OCI-LY7 (cell line): ENCODE measurements at regions not wholly inside any gene's neighbourhood (a gene's known extent, or its start where the extent isn't known, plus 50 kb on each side); places are given as distances from the start of the nearest gene placed in this dataset.

ENCODE experiments used
- BruUV-seq: library from RNA; stranded (reverse); fragments of 400-500 nt; replicated peaks from 2 replicates; lab custom pipeline; 2021; lab: Mats Ljungman, UMichigan
- CTCF ChIA-PET: fragments of 300-600 bp; sonication (Branson Sonifier 250); formaldehyde crosslinking; loops from one replicate; lab custom pipeline; 2022; ENCODE audit warnings: antibody characterized with exemption; ENCODE audit not compliant: unreplicated experiment; lab: Charles Lee
- POLR2A ChIA-PET: fragments of 300-600 bp; sonication (Branson Sonifier 250); formaldehyde crosslinking; loops from one replicate; lab custom pipeline; 2022; ENCODE audit warnings: antibody characterized with exemption; lab: Charles Lee
- DNase-seq: peaks from one replicate; pipeline ENCODE4 v3.0.0-alpha.2; 2015; ENCODE audit warnings: low spot score
- H2AFZ ChIP-seq: fragments of 200-600 bp; sonication (generic), shearing (Covaris generic); 2 replicates; pipeline ENCODE4 v1.6.1; 2014; ENCODE audit warnings: mild to moderate bottlenecking, antibody characterized with exemption, low read length, moderate library complexity
- H3K27ac ChIP-seq: fragments of 200-600 bp; sonication (generic); 2 replicates; pipeline ENCODE4 v1.5.1; 2014; ENCODE audit warnings: mixed run types, low read depth, mild to moderate bottlenecking, moderate library complexity, low read length, inconsistent platforms; ENCODE audit not compliant: poor library complexity, severe bottlenecking
- H3K36me3 ChIP-seq: fragments of 200-600 bp; sonication (generic); 2 replicates; pipeline ENCODE4 v1.6.1; 2014; ENCODE audit warnings: mild to moderate bottlenecking, antibody characterized with exemption, low read length, moderate library complexity, mixed read lengths; ENCODE audit not compliant: insufficient read depth
- H3K4me1 ChIP-seq: fragments of 200-600 bp; sonication (generic); 2 replicates; pipeline ENCODE4 v1.5.1; 2014; ENCODE audit warnings: mild to moderate bottlenecking, low read length; ENCODE audit not compliant: insufficient read depth, poor library complexity, severe bottlenecking
- H3K4me2 ChIP-seq: fragments of 200-600 bp; sonication (generic); 2 replicates; pipeline ENCODE4 v1.6.1; 2014; ENCODE audit warnings: mild to moderate bottlenecking, low read length
- H3K4me3 ChIP-seq: fragments of 200-600 bp; sonication (generic); 2 replicates; pipeline ENCODE4 v1.5.1; 2014; ENCODE audit warnings: mild to moderate bottlenecking, low read depth, low read length; ENCODE audit not compliant: poor library complexity, severe bottlenecking
- H3K79me2 ChIP-seq: fragments of 200-600 bp; sonication (generic); 2 replicates; pipeline ENCODE4 v1.6.1; 2016; ENCODE audit warnings: low read depth, mild to moderate bottlenecking, low read length, moderate library complexity, mixed read lengths; ENCODE audit not compliant: insufficient read depth
- H3K9me2 ChIP-seq: fragments of 200-600 bp; sonication (generic); 2 replicates; pipeline ENCODE4 v1.6.1; 2016; ENCODE audit warnings: mild to moderate bottlenecking, low read length, mixed read lengths; ENCODE audit not compliant: insufficient read depth
- H3K9me3 ChIP-seq: fragments of 200-600 bp; sonication (generic); 2 replicates; pipeline ENCODE4 v1.6.1; 2014; ENCODE audit warnings: mild to moderate bottlenecking, mixed run types, low read length, mixed read lengths
- H4K20me1 ChIP-seq: fragments of 200-600 bp; sonication (generic); 2 replicates; pipeline ENCODE4 v1.6.1; 2014; ENCODE audit warnings: mild to moderate bottlenecking, antibody characterized with exemption, low read length, moderate library complexity, mixed read lengths; ENCODE audit not compliant: insufficient read depth
- EZH2phosphoT487 ChIP-seq: fragments of 200-600 bp; sonication (generic); IDR thresholded peaks from 2 replicates; pipeline ENCODE4 v1.6.1; 2018; ENCODE audit warnings: low read depth, borderline replicate concordance, mild to moderate bottlenecking, mixed run types, antibody characterized with exemption, low read length, moderate library complexity, mixed read lengths
- intact Hi-C: fragments of 100-400 bp; cut with micrococcal nuclease; formaldehyde crosslinking; loops from one replicate; pipeline ENCODE4 v1.10.0; 2022; ENCODE audit not compliant: unreplicated experiment
- TF ChIP-seq, protein P1 (sequence below): fragments of 200-600 bp; sonication (generic); conservative IDR thresholded peaks from 2 replicates; pipeline ENCODE4 v1.5.1; 2014; ENCODE audit warnings: mild to moderate bottlenecking, antibody characterized with exemption, low read length, moderate library complexity, mixed read lengths

DNA sequence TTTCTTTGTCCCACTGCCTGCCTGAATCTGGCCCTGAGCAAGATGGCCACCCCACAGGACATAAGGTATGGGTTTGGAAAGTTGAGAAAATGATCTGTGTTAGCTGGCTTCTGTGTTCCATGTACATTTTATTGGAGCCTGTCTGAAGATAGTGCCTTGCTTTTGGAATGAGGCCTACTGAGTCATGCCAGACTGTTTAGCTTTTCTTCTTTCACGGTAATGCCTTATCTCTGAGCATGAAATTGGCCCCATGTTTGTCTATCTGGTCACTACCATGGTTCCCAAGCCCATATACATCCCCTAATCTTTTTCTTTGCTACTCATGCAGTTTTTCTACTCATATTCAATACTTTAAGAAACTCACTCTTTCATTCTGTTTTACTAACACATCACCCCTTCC, 85.1 kb upstream of the LMO4 start:
- no peak overlapping the region for H3K27ac ChIP-seq
- H3K9me2 ChIP-seq = no peaks in the 10 kb centered on the region
- H3K9me3 ChIP-seq = no peaks in the 10 kb centered on the region
- H4K20me1 ChIP-seq = no peaks in the 10 kb centered on the region
- no peaks in the 10 kb centered on the region for H3K4me1 ChIP-seq
- TF ChIP-seq, protein P1, sequence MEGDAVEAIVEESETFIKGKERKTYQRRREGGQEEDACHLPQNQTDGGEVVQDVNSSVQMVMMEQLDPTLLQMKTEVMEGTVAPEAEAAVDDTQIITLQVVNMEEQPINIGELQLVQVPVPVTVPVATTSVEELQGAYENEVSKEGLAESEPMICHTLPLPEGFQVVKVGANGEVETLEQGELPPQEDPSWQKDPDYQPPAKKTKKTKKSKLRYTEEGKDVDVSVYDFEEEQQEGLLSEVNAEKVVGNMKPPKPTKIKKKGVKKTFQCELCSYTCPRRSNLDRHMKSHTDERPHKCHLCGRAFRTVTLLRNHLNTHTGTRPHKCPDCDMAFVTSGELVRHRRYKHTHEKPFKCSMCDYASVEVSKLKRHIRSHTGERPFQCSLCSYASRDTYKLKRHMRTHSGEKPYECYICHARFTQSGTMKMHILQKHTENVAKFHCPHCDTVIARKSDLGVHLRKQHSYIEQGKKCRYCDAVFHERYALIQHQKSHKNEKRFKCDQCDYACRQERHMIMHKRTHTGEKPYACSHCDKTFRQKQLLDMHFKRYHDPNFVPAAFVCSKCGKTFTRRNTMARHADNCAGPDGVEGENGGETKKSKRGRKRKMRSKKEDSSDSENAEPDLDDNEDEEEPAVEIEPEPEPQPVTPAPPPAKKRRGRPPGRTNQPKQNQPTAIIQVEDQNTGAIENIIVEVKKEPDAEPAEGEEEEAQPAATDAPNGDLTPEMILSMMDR = no peak
- TF ChIP-seq EZH2phosphoT487 = no peak
- no peak for DNase-seq
- no peak overlapping the region for H3K4me3 ChIP-seq
- no peak overlapping the region for H3K4me2 ChIP-seq
- CTCF ChIA-PET = no interaction called here
- intact Hi-C loops = no loop called here
- H3K79me2 ChIP-seq = no peaks in the 10 kb centered on the region
- no peaks in the 10 kb centered on the region for H3K36me3 ChIP-seq
- no peak overlapping the region for H2AFZ ChIP-seq
- BruUV-seq = no TSS peak
- POLR2A ChIA-PET = interaction anchor here (1.7 kb wide), 1 partner anchor 10 kb away, joined by 4 read pairs; no protein-coding TSS in a partner anchor

DNA sequence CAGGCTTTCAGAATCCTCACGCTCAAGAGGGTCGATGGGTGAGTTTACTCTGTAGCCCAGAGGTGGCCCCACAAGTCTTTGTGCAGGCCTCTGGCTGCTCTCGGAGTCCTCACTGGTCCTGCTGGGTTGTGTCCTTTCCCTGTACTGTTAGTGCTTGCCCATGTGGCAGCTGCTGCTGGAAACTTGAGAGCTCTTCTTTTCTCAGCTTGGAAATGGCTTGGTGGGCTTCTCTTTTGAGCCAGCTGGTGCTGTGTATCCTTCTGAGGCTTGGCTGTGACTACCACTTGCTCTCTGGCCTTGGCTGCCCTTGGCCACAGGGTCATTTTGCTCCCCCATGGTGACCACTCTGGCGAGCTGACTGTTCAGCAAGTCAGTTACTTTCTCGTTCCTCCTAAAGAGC, 82.2 kb upstream of the LMO4 start:
- TF ChIP-seq, protein P1 = no peak
- no peak for TF ChIP-seq EZH2phosphoT487
- BruUV-seq = no TSS peak
- intact Hi-C loops = no loop called here
- no peak for DNase-seq
- Histone ChIP-seq H3K4me1 (no peaks in the 10 kb centered on the region), H3K4me3 (no peak overlapping the region), H3K9me2 (no peaks in the 10 kb centered on the region), H4K20me1 (no peaks in the 10 kb centered on the region), H3K27ac (no peak overlapping the region), H2AFZ (no peak overlapping the region), H3K9me3 (no peaks in the 10 kb centered on the region), H3K36me3 (no peaks in the 10 kb centered on the region), H3K4me2 (no peak overlapping the region), H3K79me2 (no peaks in the 10 kb centered on the region)
- ChIA-PET POLR2A (no interaction called here), CTCF (no interaction called here)

DNA sequence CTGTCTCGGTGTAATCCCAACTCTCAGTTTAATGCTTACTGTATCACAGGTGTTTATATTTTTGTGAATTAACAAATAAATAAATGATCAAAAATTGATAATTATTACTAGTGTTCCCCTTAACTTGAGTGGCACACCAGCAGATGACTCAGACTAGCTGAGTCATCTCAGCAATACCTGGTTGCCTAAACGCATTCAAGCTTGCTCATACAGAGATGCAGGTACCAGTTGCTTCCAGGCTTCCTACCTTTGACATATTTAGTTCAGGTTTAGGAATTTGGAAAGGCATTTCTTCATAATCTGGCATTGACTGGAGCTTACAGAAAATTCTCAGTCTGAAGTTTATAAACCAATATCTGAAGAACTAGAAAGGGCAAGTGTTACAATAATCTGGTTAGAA, 78.9 kb upstream of the LMO4 start:
- H3K9me2 ChIP-seq = no peaks in the 10 kb centered on the region
- H2AFZ ChIP-seq = no peak overlapping the region
- no peaks in the 10 kb centered on the region for H3K79me2 ChIP-seq
- no TSS peak for BruUV-seq
- ChIA-PET POLR2A (no interaction called here), CTCF (no interaction called here)
- no peak overlapping the region for H3K4me3 ChIP-seq
- no peaks in the 10 kb centered on the region for H4K20me1 ChIP-seq
- no peak for TF ChIP-seq EZH2phosphoT487
- TF ChIP-seq, protein P1 = no peak
- H3K4me1 ChIP-seq = no peaks in the 10 kb centered on the region
- intact Hi-C loops = no loop called here
- H3K36me3 ChIP-seq = no peaks in the 10 kb centered on the region
- no peak for DNase-seq
- H3K4me2 ChIP-seq = no peak overlapping the region
- no peak overlapping the region for H3K27ac ChIP-seq
- H3K9me3 ChIP-seq = no peaks in the 10 kb centered on the region
